RWPE2 (cell line): ENCODE measurements at regions not wholly inside any gene's neighbourhood (a gene's known extent, or its start where the extent isn't known, plus 50 kb on each side); places are given as distances from the start of the nearest gene placed in this dataset.
"Not testable (repeated sequence)": the region's sequence is repeated elsewhere in the genome, so short reads cannot be mapped to it uniquely, and the experiment has no call there.

ENCODE experiments used
- ATAC-seq: fragments of 200-7000 bp; cut with Tn5 transposase; 3 replicates; pipeline ENCODE4 v1.9.1; 2021; ENCODE audit warnings: low read depth
- DNase-seq: peaks from one replicate; pipeline ENCODE4 v3.0.0-alpha.2; 2020; ENCODE audit warnings: low spot score
- H3K27ac ChIP-seq: fragments of 450-650 bp; 2 replicates; pipeline ENCODE4 v1.5.1; 2017; ENCODE audit warnings: mild to moderate bottlenecking; ENCODE audit not compliant: poor library complexity, severe bottlenecking
- H3K27me3 ChIP-seq: fragments of 250-450 bp; sonication (Bioruptor Pico); 2 replicates; pipeline ENCODE4 v1.5.1; 2021; ENCODE audit warnings: mild to moderate bottlenecking, moderate library complexity; ENCODE audit not compliant: insufficient read depth, poor library complexity, severe bottlenecking
- H3K36me3 ChIP-seq: fragments of 250-450 bp; sonication (Bioruptor Pico); 2 replicates; pipeline ENCODE4 v1.5.1; 2020; ENCODE audit warnings: low read depth, mild to moderate bottlenecking, moderate library complexity
- H3K4me1 ChIP-seq: fragments of 250-450 bp; sonication (Bioruptor Pico); 2 replicates; pipeline ENCODE4 v1.5.1; 2021; ENCODE audit warnings: mild to moderate bottlenecking, moderate library complexity; ENCODE audit not compliant: insufficient read depth, poor library complexity, severe bottlenecking
- H3K4me3 ChIP-seq: fragments of 250-450 bp; sonication (Bioruptor Pico); 2 replicates; pipeline ENCODE4 v1.5.1; 2021; ENCODE audit warnings: mild to moderate bottlenecking, moderate library complexity; ENCODE audit not compliant: severe bottlenecking
- H3K9me3 ChIP-seq: fragments of 250-450 bp; sonication (Bioruptor Pico); 2 replicates; pipeline ENCODE4 v1.5.1; 2021; ENCODE audit warnings: mild to moderate bottlenecking, moderate library complexity; ENCODE audit not compliant: severe bottlenecking
- TF ChIP-seq, protein P1 (sequence below): fragments of 450-650 bp; IDR thresholded peaks from one replicate; pipeline ENCODE4 v1.5.1; 2017; ENCODE audit warnings: mild to moderate bottlenecking, moderate library complexity; ENCODE audit not compliant: poor library complexity, severe bottlenecking

DNA sequence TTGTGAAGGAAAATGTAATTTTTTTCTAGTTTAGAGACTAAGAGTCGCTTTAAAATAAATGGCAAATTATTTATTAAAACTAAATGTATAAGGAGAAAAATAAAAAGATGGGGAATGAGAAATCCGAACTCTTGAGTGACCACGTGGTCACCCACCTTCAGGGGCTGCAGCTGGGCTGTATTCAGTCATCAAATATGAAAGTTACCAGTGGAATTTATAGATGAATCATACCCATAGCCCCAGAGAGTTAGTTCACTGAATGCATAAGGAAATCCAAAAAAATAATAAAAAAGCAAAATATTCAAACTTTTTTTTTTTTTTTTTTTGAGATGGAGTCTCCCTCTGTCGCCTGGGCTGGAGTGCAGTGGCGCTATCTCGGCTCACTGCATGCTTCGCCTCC, 947.7 kb upstream of the ADGRB3 start:
- DNase-seq (no peak), ATAC-seq (no peak)
- no peaks in the 10 kb centered on the region for H3K36me3 ChIP-seq
- H3K4me3 ChIP-seq, result no peak overlapping the region
- TF ChIP-seq, protein P1, sequence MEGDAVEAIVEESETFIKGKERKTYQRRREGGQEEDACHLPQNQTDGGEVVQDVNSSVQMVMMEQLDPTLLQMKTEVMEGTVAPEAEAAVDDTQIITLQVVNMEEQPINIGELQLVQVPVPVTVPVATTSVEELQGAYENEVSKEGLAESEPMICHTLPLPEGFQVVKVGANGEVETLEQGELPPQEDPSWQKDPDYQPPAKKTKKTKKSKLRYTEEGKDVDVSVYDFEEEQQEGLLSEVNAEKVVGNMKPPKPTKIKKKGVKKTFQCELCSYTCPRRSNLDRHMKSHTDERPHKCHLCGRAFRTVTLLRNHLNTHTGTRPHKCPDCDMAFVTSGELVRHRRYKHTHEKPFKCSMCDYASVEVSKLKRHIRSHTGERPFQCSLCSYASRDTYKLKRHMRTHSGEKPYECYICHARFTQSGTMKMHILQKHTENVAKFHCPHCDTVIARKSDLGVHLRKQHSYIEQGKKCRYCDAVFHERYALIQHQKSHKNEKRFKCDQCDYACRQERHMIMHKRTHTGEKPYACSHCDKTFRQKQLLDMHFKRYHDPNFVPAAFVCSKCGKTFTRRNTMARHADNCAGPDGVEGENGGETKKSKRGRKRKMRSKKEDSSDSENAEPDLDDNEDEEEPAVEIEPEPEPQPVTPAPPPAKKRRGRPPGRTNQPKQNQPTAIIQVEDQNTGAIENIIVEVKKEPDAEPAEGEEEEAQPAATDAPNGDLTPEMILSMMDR, result no peak
- H3K9me3 ChIP-seq, result no peaks in the 10 kb centered on the region
- H3K27me3 ChIP-seq, result no peaks in the 10 kb centered on the region
- H3K4me1 ChIP-seq, result peaks cover 8% of the 10 kb centered on the region
- no peak overlapping the region for H3K27ac ChIP-seq

DNA sequence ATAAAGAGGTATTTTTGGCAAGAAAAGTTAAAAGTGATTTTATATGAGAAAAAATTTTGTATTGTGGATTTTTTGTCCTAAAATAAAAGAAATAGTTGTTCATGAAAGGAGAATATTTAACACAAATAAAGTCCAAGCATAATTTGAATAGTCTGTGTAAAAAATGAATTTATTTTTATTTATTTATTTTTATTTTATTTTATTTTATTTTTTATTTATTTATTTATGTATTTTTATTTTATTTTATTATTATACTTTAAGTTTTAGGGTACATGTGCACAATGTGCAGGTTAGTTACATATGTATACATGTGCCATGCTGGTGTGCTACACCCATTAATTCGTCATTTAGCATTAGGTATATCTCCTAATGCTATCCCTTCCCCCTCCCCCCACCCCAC, 948.9 kb upstream of the ADGRB3 start:
- DNase-seq, H3K27ac ChIP-seq, ATAC-seq, H3K4me1 ChIP-seq, H3K4me3 ChIP-seq, H3K36me3 ChIP-seq, H3K9me3 ChIP-seq, H3K27me3 ChIP-seq: not testable (repeated sequence)

DNA sequence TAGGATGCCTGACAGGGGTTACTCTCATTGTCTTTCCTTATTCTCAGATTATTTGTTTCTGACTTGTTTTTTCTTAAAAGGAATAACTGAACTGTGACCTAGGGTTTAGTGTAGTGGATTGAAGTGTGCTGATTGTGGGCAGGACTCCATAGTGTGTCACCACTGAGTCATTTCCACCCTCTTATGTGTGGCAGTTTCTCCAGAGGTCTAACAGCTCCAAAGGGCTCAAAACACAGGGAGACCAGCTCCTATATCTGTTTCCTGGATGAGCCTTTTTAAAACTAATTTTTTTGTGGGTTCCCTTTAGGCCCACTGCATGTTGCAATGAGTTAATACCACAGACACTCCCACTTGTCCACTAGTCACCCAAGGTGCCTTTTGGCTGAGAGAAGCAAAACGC, 951.1 kb upstream of the ADGRB3 start:
- ATAC-seq (peak; percentile 86), DNase-seq (no peak)
- no peaks in the 10 kb centered on the region for H3K36me3 ChIP-seq
- H3K4me3 ChIP-seq, result no peak overlapping the region
- TF ChIP-seq, protein P1, result no peak
- peaks cover 8% of the 10 kb centered on the region for H3K4me1 ChIP-seq
- no peak overlapping the region for H3K27ac ChIP-seq
- H3K9me3 ChIP-seq, result no peaks in the 10 kb centered on the region
- H3K27me3 ChIP-seq, result no peaks in the 10 kb centered on the region

DNA sequence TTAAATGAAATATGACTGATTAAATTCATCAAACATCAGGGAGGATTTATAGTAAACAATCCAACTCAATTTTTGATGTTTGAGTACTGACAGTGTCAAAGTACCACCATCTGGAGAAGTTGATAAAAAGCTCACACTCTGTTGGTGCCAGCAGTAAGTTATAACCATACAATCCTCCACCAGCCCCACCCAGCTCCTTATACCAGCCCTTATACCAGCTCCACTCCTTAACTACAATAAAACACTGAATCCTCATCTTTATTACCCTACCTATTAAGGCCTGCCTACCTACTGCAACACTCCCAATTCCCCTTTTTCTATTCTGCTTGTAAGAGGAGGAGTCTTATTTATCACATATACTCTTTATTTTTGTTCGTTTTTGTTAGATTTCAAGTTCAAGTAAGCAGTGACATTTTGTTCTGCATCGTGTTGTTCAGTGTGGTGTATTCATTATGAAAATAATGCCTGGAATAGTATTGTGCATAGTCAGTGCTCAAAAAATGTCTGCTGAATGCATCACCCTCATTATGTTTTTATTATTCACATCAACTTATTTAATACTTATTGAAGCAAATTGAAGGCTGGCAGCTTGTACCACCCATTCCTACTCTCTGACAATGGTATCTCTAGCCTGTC, 954.7 kb upstream of the ADGRB3 start:
- Histone ChIP-seq H3K4me3 (no peak overlapping the region), H3K9me3 (no peaks in the 10 kb centered on the region), H3K36me3 (no peaks in the 10 kb centered on the region), H3K27ac (no peak overlapping the region), H3K27me3 (no peaks in the 10 kb centered on the region), H3K4me1 (peaks cover 8% of the 10 kb centered on the region)
- TF ChIP-seq, protein P1, result no peak
- ATAC-seq (no peak), DNase-seq (no peak)

DNA sequence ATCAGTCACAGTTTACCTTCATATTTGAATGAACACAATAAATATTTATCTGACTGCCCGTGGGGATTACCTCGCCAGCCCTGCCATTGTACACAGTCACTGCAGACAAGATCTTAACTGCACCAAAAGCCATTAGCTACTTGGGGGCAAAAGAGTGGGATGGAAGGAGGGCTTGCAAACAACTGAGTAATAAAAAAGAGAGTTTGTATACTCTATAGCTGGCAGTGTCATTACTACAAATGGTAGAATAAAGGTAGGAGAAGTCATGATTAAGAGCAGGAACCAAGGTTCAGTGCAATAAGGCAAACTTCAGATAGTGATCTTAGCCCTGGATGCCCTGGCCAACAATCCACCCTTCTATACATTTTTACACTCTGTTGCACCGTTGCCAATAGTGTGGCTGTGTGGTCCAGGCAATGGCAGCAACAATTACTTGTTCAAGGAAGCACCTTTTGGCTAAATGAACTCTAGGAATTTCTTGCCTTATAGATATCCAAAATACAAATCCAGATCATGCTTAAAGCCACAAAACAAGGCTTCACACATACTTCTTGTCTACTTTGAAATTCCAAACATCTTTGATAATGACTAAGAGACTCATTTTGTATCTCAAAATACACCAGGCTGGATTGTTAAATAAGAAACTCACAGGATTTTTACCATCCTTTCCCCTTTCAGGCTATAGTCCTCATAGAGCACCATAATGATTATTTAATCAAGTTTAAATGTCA, 955.4 kb upstream of the ADGRB3 start:
- H3K4me3 ChIP-seq, result no peak overlapping the region
- TF ChIP-seq, protein P1, result no peak
- DNase-seq (no peak), ATAC-seq (no peak)
- peaks cover 8% of the 10 kb centered on the region for H3K4me1 ChIP-seq
- no peaks in the 10 kb centered on the region for H3K27me3 ChIP-seq
- H3K36me3 ChIP-seq, result no peaks in the 10 kb centered on the region
- no peak overlapping the region for H3K27ac ChIP-seq
- no peaks in the 10 kb centered on the region for H3K9me3 ChIP-seq
